Left lobe of liver (tissue), 2 donors: ENCODE measurements at regions not wholly inside any gene's neighbourhood (a gene's known extent, or its start where the extent isn't known, plus 50 kb on each side); places are given as distances from the start of the nearest gene placed in this dataset.
"Not testable (repeated sequence)": the region's sequence is repeated elsewhere in the genome, so short reads cannot be mapped to it uniquely, and the experiment has no call there.

Source experiments
- ATAC-seq: fragments of 200-7000 bp; cut with Tn5 transposase; one replicate; pipeline ENCODE4 v1.9.1; 2020; ENCODE audit warnings: mild to moderate bottlenecking, moderate library complexity
- DNase-seq: peaks from one replicate; pipeline ENCODE4 v3.0.0-alpha.2; 2020; ENCODE audit warnings: low spot score
- donor health status: DM: no; HTN: no; CAD: no; lungs with moderate emphysema.
- donor health status: DM: no; HTN: yes; CAD: no.

DNA sequence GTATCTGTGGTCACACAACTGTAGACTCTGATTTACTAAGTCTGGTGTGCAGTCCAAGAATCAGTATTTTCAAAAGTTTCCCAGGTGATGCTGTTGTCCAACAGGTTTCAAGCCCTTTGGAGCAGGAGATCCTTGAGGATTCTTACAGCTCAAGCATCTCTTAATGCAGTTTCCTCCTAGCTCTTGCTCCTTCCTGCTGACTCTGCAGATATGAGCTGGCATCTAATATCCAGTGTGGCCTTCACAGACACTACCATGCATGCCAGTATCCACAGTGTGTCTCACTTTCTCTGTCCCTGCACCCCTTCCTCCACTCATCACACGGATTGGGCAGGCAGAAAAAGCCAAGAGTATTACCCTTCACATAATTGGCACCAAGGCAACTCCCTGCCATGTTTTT, 182.2 kb upstream of the TNC start:
- DNase-seq: no peak
- no peak for ATAC-seq

DNA sequence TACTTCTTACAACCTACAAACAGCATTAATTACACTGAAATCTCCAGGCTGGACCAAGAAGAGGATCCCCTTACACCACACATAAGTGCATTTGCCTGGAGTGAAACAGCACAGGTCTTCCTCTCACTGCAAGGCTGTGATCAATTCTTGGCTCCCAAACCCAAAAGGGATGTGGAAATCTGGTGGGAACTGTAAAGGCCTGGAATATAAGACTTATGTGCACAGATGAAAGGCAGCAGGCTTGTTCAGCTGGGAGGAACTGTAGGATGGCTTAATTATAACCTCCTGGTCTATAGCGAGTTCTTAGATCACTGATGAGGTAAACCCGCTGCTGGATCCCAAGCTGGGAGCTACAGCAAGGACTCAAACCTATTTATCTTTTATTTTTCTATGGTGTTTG, 182.9 kb upstream of the TNC start:
- ATAC-seq: no peak
- no peak for DNase-seq

DNA sequence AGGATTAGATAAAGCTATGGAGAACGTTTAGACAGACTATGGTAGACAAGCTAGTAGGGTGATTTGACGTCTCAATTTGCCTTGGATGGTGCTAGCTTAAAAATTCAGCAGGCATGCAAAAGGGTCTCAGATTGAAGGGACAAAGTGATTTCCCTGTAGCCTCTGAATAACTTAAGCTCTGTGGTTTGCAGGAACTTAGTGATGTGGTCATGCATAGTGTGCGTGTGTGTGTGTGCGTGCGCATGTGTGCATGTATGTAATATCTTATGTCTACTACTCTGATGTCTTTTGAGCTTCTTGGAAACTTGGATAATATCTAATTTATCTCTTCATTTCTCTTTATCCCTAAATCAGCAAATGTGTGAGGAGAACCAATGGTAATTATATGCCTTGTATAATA, 183.6 kb upstream of the TNC start:
- ATAC-seq (no peak), DNase-seq (no peak)

DNA sequence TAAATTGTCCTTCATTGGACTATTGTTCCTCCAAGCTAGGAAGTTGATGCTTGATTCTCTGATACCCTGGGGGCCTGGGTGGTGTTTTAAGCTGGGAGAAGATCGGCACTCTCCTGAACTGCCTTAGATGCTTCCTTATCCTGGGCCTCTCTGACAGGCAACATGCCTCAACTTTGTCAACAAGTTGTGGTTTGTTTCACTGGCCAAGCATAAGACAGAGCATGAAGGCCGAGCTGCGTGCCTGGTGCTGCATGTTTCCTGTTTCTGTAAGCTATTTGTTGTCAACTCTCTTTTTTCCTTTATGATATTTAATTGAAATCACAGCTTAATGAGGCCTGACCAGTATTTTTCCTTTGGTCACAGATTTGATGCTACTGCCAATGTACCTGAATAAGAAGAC, 187.6 kb upstream of the TNC start:
- ATAC-seq (no peak), DNase-seq (no peak)

DNA sequence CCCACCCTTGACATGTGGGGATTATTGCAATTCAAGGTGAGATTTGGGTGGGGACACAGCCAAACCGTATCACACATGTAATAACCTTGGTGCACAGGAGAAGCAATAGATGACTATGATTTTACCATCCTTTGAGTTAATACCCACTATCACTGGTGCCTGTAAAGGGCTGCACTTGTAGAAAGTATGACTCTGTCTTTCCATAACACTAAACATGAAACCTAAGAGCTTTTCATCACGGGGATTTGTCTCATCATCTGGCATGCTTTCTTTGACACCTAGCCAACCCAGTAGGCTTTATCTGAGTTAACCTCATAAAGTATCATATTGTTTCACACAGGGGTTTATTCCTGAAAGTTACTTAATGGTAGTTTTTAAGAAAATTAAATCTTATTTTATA, 188.9 kb upstream of the TNC start:
- no peak for ATAC-seq
- no peak for DNase-seq

DNA sequence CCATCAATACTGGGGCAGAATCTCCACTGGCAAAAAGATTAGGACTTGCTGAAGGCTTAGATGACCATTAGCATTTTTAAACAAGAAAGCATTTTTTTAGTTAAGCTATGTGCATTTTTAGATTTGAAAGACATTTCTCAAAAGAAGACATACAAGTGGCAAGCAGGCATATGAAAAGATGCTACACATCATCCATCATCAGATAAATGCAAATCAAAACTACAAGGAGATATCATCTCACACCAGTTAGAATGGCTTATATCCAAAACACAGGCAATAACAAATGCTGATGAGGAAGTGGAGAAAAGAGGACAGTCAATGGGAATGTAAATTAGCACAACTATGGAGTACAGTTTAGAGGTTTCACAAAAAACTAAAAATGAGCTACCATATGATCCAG, 195.6 kb upstream of the TNC start:
- ATAC-seq: no peak
- DNase-seq: no peak

DNA sequence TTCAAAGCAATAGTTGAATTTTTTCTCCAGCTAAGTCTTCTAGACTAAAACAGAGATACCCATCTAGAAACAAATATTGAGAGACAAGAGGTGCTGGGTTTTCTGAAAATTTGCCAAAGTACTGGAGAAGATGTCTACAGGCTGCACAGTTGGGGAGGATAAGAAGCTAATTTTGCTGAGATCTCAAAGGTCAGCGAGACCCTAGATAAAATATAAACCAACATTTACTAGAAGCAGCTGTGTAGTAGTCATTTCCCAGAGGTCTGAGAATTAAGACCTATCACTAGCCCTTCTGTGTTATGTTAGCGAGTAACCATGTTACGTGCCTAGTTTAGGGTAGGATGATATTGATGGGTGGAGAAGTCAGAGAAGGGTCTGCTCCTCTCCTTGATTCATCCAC, 208.5 kb upstream of the TNC start:
- no peak for DNase-seq

DNA sequence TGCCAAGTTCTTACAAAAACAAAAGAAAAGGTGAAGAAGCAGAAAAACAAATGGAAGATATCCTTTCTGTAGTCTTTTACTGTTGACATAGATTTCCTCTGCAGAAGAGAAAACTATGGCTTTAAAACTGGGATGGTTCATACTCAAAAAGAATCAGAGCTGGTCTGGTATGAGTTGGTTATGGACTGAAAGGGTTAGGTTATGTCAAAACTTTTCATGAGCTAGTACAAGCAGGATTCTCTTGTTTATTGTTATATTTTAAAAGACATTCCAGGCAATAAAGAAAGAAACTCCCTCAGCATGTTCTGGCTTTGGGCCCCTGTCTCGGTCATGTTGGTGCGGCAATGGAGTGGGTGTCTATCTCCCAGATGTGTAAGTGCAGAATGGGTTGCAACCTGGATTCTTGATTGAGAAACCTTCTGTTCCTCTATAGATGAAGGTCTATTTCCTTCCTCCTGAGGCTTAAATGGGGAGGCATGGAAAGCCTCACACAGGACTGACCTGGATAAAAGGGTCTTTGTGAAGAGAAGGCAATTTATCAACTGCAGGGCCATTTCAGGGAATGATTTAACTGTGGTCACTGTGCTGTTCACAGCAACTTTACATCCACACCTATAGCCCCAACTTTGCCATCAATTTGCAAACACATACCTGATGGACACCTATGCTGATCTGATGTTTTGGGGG, 209.6 kb upstream of the TNC start:
- ATAC-seq (no peak), DNase-seq (no peak)

More for the DNA sequence above, 208.5 kb upstream of the TNC start:
- ATAC-seq: no peak

DNA sequence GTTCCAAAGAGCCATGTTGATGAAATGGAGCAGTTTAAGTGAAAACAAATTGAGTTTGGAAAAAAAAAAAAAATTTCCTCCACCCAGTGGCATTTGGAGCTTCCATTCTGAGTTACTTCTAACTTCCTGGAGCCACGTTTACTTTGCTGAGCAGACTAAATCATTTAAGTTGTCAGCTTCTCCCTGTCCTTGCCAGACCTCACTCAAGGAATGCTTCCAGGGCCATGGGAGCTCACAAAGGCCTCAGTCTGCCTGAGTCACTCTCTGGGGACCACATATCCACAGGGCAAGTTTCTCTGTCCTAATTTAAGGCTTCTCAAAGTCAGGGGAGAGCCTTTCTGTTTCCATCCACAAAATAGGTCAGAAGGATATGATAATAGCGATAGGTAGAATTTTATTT, 210.3 kb upstream of the TNC start:
- ATAC-seq: no peak
- no peak for DNase-seq

DNA sequence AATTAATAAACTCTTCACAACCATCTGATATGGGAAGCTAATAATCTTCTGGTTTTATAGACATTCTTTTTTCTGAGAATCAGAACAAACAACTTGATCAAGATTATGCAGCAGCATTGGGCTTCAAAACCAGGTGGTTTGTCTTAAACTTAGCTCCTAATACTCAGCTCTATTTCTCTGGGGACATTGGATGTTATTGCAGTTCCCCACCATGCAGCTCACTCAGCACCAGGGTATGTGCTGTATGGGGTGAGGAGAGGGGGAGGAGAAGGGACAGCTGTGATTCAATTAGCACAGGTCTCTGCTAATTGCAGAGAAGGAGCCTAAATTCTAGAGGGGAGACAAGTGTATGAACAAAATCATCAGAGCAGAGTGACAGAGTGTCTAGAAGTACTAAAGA, 210.7 kb upstream of the TNC start:
- DNase-seq (no peak), ATAC-seq (no peak)

DNA sequence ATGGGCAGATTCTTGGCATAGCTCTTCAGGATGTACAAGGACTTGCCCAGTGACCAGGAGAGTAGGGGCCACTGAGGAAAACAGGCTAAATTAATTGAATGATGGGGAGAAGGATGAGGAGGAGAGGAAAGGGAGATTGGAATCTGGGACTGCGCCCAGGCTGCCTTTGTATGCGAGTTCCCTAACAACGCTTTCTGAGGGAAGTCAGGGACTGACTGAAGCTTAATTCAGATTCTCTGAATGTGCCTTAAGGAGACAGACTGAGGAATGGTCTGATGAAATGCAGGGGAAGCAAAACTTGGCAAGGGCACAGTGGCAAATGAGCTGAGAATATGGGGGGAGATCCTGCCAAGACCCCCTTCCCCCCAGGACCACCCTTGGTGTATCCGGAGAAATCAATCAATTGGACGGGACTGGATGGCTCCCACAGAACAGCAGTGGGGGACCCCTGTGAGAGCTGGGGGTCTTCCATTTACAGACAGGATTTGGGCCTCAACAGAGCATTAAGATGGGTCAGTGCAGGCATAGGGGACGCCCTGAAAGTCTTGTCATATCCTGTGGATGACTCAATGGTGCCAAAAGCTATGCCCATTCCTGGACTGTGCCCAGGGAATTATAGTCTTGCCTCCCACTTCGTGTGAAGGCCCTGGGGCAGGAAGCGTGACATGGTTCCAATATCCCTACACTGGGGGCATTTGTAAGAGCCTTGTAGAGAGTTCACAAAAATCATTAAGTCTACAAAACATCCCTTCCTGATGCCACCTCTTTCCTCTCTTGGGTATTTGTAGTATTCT, 215.5 kb upstream of the TNC start:
- DNase-seq (no peak), ATAC-seq (no peak)

DNA sequence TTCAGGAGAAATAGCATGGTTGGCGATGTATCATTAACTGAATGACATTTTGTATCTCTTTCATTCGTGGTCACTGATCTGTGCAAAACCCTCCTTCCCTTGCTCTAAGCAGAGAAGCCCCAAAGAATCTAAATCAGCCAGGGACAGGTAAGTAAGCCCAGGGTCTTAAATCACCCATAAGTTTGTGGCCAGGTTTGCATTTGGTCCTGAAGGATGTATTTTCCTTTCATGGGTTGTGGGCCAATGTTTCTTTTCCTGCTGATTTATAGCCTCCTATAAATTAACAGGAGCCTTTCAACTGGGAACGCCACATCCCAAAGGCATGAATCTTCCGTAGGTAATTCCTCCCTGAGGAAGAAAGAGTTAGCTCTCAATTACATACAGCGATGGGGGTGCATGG, 217.5 kb upstream of the TNC start:
- no peak for DNase-seq
- no peak for ATAC-seq

DNA sequence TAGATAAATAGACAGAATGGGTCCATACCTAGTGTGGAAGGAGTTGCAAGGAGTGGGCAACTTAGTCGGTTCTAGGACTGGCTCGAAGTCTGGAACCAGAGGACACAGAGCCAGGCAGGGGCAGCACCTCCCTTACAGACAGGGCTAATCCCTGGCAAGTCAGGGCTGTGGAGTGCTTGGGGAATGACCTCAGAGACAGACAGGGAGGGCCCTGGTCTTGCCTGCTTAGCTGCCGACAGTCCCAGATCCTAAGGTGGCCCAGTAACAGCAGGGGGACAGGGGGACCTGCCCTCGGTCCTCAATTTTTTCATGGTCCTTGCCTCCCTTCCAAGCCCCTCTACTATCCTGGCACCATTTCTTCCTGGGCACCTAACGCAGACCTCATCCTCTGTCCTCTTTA, 222.4 kb upstream of the TNC start:
- ATAC-seq: no peak

DNA sequence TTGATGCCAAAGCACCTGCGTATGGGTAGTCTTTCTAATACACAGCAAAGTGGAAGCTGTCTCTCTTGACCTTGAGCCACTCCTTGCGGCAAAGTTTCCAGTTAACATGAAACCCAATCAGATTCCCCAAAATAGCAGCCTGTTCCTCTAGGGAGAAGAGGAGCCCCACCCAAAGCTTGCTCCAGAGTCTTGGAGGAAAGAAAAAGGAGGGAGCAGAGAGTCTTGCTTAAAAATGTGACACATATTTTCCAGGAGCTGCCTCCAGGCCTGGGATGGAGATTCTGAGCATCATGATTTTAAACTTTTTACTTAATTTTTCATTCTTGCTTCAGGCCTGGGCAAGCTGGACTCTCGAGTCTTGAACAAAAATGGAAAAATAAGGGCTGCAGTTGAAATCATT, 223.5 kb upstream of the TNC start:
- no peak for DNase-seq
- no peak for ATAC-seq

More for the DNA sequence above, 222.4 kb upstream of the TNC start:
- DNase-seq: no peak

DNA sequence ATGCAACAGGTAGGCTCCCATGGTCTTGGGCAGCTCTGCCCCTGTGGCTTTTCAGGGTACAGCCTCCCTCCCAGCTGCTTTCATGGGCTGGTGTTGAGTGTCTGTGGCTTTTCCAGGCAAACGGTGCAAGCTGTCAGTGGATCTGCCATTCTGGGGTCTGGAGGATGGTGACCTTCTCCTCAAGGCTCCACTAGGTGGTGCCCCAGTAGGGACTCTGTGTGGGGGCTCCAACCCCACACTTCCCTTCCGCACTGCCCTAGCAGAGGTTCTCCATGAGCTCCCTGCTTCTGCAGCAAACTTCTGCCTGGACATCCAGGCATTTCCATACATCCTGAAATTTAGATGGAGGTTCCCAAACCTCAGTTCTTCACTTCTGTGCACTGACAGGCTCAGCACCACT, 229.8 kb upstream of the TNC start:
- ATAC-seq, DNase-seq: not testable (repeated sequence)

DNA sequence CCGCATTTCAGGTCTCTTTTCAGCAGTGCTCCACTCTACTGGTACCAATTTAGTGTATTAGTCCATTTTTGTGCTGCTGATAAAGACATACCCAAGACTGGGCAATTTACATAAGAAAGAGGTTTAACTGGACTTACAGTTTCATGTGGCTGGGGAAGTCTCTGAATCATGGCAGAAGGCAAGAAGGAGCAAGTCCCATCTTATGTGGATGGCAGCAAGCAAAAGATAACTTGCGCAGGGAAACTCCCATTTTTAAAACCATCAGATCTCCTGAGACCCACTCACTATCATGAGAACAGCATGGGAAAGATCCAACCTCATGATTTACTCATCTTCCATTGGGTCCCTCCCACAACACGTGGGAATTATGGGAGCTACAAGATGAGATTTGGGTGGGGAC, 231.0 kb upstream of the TNC start:
- DNase-seq, ATAC-seq: not testable (repeated sequence)

DNA sequence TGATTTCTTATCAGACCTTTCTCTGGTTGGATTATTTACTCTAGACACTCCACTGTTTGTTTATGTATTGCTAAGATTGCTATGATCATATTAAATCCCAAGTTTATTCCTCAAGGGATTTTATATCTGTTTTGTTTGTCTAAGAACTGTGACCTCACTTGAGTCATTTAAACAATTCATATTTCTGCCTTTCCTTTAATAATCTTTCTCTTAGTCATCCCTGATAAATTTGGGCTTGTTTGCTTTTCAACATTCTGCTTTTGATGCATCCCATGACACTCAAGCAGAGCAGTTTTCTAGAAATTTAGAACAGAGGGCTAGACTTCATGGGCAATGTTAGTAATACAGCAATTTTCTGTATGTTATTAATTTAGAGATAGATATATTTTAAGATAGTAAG, 231.6 kb upstream of the TNC start:
- no peak for ATAC-seq
- no peak for DNase-seq

DNA sequence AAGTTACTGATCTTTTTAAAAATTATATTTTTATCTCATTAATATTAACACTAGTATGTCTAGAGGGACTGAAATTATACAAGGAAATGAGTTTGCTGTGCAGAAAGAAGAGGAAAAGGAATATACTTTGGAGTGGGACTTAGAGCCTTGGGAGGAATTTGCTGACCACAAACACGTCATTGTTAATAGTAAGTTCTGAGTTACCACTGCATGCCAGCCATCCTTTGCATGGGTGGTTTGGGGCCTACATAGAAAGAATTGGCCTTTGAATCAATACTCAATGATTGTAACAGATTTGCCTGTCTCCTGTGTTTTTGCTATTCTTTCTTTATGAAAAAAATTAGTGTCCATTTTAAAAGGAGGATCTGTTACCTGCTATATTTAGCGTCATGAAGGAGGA, 232.6 kb upstream of the TNC start:
- no peak for DNase-seq
- ATAC-seq: no peak

DNA sequence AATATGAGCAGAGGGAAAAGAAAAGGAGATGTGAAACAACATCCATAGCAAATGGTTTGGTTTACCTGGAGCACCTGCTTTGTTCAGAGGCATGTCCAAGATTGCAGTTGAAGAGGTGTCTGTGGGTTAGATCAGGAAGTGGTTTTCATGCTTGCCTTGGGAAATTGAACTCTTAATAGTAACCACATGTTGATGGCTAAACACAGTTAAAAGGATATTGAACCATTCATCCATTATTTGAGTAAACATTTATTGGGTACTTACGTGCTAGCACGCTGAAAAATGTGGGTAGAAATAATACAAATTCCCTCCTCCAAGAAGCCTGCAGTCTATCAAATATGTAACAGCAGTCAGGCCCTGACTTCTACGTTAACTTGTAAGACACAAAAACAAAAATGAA, 235.7 kb upstream of the TNC start:
- no peak for ATAC-seq

DNA sequence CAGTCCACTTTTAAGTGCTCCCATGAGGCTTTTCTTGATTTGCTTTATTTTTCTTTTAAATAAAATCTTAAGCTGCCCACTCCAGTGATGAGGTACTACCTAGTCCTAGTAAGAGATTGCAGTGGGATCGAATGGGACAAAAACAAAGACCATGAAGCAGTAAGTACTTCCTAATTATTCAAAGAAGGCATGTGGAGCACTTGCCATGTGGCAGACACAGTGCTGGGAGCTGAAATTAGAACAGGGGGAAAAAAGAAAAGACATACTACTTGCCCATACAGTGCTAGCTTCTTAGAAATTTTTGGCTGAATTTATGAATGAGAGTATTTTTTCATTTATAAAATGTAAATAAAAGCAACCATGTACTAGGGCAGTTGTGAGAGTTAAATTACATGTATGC, 239.9 kb upstream of the TNC start:
- DNase-seq (no peak), ATAC-seq (no peak)

More for the DNA sequence above, 235.7 kb upstream of the TNC start:
- no peak for DNase-seq

DNA sequence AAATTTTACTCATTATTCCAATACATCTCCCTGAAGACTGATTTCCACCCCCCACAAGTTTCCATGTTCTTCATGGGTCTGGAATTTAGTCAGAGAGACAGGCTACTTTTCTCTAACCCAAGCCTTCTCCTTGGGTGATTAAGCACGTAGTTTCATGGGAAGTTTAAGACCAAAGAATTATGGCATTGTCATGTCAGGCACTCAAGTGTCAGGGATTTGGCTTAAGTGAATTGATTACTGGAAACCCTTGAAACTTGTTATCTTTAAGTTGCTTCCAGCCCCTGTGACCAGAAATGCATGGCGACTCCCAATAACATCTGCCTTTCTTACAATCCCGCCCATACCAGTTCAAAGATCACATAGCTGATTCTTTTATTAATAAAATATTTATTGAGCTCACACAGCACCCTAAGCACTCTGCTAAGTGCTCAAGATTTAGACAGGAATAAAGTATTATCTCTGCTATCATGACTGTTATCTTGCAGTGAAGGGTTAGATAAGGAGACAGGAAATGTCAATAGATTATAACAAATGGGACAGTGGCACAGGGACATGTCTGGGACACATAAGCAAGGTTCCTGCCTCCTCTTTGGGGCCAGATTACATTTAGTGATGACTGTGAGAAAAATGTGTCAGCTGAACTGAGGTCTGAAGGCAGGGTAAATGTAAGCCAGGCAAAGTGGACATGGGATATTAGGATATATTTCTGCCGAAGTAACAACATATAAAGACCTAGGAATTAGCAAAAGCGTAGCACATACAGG, 241.2 kb upstream of the TNC start:
- ATAC-seq: no peak
- DNase-seq: no peak

DNA sequence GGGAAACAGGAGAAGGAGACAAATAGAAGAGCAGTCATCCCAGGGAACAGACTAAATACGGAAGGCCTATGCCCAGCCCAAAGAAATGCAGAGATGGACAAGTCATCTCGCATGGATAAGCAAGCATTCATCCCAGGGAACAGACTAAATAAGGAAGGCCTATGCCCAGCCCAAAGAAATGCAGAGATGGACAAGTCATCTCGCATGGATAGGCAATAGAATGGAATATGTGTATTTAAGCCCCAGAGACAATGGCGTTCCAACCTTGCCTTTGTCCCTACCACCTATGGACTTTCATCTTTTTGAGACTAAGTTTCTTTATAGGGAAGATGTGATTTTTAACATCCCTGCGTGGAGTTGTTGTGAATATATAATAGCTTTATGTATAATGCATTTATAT, 242.2 kb upstream of the TNC start:
- no peak for DNase-seq
- no peak for ATAC-seq
